ENCODE measurements at regions not wholly inside any gene's neighbourhood (a gene's known extent, or its start where the extent isn't known, plus 50 kb on each side); places are given as distances from the start of the nearest gene placed in this dataset.

DNA sequence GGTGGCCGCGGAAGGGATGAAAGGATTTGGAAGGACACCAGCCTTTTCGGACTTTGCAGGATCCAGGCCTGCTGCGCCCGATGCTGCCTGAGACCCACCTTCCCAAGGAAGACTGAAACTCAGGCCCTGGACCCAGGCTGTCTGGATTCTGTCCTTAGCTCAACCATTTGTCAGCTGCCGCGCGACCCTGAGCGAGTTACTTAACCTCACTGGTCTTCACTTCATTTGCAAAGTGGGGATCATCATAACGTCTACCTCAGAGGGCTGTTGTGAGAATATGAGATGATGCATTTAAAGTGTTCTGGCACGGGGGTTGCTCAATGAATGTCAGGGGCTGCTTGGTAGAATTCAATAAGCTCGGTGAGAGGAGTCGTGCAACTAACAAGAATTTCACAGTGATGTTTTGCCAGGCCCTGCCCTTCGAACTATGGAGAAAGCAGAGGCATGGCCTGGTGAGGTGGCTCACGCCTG lies 104.2 kb upstream of the PRDM1 start:
- no peak overlapping the region for H3K4me3 ChIP-seq (ENCODE audit: control insufficient read depth, low read depth, low read length)
- no peak for DNase-seq (ENCODE audit: low read depth)
- TF ChIP-seq, protein P1, sequence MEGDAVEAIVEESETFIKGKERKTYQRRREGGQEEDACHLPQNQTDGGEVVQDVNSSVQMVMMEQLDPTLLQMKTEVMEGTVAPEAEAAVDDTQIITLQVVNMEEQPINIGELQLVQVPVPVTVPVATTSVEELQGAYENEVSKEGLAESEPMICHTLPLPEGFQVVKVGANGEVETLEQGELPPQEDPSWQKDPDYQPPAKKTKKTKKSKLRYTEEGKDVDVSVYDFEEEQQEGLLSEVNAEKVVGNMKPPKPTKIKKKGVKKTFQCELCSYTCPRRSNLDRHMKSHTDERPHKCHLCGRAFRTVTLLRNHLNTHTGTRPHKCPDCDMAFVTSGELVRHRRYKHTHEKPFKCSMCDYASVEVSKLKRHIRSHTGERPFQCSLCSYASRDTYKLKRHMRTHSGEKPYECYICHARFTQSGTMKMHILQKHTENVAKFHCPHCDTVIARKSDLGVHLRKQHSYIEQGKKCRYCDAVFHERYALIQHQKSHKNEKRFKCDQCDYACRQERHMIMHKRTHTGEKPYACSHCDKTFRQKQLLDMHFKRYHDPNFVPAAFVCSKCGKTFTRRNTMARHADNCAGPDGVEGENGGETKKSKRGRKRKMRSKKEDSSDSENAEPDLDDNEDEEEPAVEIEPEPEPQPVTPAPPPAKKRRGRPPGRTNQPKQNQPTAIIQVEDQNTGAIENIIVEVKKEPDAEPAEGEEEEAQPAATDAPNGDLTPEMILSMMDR (IDR thresholded peaks at IDR 0.05; ENCODE audit: control insufficient read depth, insufficient read depth, low read depth, low read length, missing control alignments): no peak

DNA sequence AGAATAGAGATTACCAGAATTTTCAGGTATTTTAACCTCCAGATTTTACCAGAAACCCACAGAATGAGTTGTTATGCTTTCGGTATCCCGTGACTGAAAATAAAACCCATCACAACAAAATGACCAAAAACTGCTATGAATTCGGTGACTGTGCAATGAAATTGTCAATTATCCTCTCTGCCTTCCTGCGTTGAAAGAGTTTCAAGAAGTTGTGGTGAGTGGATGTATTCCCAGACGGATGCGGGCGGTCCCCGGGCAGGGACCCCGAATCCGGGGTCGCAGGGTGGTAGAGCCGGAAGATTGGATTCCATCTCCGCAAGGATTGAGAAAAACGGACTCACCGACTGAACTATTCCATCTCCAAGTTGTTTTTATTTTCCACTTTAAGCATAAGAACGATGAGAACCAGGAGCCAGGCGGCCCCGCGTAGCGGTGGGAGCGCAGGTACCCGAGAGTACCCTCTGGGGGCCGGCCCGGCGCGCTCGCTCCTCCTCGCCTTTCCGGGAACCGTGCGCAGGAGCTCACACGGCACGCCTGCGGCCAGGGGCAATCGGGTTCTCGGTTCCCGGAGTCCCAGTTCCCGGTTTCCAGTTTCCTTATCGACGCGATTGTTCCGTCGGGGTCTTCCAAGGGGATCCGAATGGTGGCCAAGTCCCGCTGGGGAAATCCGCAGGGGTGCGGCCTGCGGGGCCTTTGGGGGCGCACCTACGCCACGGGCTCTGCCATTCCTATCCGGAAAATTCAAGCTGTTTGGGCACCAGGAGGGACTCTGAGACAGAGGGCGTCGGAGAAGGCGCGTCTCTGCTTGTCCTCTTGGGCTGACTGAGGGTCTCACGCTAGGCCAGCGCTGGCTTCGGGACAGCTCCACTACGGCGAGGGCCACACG lies 104.9 kb upstream of the PRDM1 start:
- TF ChIP-seq, protein P1 (IDR thresholded peaks at IDR 0.05; ENCODE audit: control insufficient read depth, insufficient read depth, low read depth, low read length, missing control alignments): no peak
- H3K4me3 ChIP-seq (ENCODE audit: control insufficient read depth, low read depth, low read length): peak overlapping the region; percentile 54
- no peak for DNase-seq (ENCODE audit: low read depth)

DNA sequence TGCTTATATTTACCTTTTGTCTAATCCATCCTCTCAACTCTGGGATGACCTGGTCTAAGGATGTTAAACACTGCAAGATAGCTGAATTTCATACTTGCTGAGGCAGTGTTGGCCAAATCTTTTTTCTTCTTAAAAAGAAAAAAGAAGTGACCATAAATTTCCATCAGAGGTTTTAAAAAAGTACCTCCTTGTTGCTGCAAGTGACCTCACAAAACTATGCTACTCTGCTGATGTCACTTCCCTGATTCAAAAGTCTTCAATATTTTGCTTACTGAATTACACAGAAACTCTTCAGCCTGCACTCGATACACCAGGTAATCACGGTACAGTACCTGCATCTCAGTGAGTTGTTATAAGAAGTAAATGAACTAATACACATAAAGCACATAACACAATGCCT lies 107.2 kb upstream of the PRDM1 start:
- no peak for DNase-seq (ENCODE audit: low read depth)
- TF ChIP-seq, protein P1 (IDR thresholded peaks at IDR 0.05; ENCODE audit: control insufficient read depth, insufficient read depth, low read depth, low read length, missing control alignments): no peak
- H3K4me3 ChIP-seq (ENCODE audit: control insufficient read depth, low read depth, low read length): no peak overlapping the region

DNA sequence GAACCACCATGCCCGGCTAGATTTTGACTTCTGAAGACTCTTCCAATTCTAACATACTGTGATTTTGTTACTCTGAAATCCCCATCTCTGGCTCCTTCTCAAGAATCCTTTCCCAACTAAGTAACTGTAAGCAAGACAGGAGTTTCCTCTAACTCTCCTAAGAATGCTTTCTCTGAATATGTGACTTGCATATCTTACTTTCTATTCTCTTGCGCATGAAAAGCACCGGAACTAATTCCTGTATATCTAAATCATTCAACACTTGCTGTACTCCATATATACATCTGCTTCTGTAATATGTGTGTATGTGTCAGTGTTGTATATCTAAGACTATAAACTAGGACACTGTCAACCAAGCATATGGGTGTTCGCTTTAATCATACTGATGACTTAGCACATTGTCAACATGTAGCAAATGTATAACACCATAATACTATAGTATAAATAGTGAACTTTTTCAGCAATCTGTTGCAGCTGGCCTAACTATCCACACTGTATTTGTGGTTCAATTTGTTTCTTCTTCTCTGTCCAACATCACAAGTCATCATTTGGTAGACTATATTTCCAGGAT lies 108.1 kb upstream of the PRDM1 start:
- no peak for DNase-seq (ENCODE audit: low read depth)
- TF ChIP-seq, protein P1 (IDR thresholded peaks at IDR 0.05; ENCODE audit: control insufficient read depth, insufficient read depth, low read depth, low read length, missing control alignments): no peak
- no peak overlapping the region for H3K4me3 ChIP-seq (ENCODE audit: control insufficient read depth, low read depth, low read length)

- TF ChIP-seq, protein P1 (IDR thresholded peaks at IDR 0.05; ENCODE audit: control insufficient read depth, insufficient read depth, low read depth, low read length, missing control alignments): no peak
- no peak for DNase-seq (ENCODE audit: low read depth)
- H3K4me3 ChIP-seq (ENCODE audit: control insufficient read depth, low read depth, low read length): no peak overlapping the region
These were observed 111.2 kb upstream of the PRDM1 start for GRCh38 chr6:105974986-105975385.

- H3K4me3 ChIP-seq (ENCODE audit: control insufficient read depth, low read depth, low read length): no peak overlapping the region
- TF ChIP-seq, protein P1 (IDR thresholded peaks at IDR 0.05; ENCODE audit: control insufficient read depth, insufficient read depth, low read depth, low read length, missing control alignments): no peak
- DNase-seq (ENCODE audit: low read depth): no peak
These were observed 113.7 kb upstream of the PRDM1 start for GRCh38 chr6:105972440-105972839.

All from AG09309 (cell line).